Activated CD4-positive, alpha-beta T cell treated with anti-CD3 and anti-CD28 coated beads, Interleukin-2, amount 50 U/mL, for 48 hours (primary cell): ENCODE measurements at regions not wholly inside any gene's neighbourhood (a gene's known extent, or its start where the extent isn't known, plus 50 kb on each side); places are given as distances from the start of the nearest gene placed in this dataset.
"Not testable (repeated sequence)": the region's sequence is repeated elsewhere in the genome, so short reads cannot be mapped to it uniquely, and the experiment has no call there.

Experiments used
- DNase-seq, 2 experiments: peaks; one replicate each; pipeline ENCODE4 v3.0.0-alpha.2; 2020

DNA sequence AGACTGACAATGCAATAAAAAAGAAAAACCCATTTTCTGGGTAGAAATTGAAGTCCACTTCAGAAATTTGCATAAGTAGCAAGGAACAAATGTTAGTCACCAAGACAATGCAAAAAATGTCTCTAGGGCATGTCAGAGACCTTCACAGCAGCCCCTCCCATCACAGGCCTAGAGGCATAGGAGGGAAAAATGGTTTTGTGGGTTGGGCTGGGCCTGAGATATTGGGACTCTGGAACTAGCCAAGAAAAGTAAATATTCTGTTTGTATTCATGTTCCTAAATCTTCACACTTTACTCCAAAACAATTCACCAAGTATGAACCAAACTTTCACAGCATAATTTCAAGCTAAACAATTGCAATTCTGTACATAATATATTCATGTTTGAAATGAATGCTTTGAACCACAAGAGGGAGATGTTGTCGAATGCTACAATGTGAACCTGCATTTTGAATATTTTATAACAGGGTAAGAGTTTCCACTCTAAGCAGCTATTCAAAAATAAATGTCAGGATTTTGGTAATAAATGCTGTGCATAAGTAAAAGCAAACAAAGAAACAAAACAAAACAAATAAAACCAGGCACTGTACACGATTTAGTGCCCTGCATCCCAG is 429.2 kb downstream of the OTOL1 start:
- DNase-seq: no peak

DNA sequence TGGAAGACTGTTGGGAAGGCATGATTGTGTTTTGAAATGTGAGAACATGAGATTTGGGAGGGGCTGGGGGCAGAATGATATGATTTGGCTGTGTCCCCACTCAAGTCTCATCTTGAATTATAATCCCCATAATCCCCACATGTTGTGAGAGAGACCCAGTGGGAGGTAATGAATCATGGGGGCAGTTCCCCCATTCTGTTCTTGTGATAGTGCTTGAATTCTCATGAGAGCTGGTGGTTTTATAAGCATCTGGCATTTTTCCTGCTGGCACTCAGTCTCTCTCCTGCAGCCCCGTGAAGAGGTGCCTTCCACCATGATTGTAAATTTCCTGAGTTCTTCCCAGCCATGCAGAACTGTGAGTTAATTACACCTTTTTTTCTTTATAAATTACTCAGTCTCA is 430.5 kb downstream of the OTOL1 start:
- DNase-seq: no peak

DNA sequence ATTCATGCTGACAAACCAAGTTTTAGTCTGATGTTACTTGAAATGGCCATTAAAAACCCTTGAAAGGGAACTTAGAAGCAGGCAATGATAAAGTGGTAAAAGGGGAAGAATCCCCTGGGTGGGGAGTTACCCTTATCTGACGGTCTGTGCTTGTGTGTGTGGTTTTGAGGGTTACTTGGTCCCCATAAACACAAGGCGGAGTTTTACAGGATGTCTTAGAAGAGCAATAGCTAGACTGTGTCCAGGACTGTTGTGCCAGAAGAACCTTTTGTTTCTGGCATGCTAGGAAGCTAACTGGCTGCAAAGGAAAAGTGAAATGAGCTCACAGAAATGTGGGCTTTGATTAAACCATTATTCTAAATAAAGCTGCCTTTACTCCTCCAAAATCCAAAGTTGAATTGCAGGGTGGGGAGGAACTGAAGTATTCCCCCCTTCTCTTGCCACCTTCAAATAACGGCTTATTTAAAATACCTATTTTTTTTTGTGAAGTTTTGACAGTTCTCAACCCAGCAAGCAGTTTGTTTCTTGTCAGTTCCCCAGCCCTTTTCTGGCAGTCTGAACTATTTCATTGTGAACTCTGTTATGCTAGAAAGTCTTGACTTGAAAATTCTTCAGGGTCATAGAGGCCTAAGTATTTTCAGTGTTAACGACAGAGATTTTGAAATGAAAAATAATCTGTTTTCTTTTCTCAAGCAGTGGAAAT is 443.5 kb downstream of the OTOL1 start:
- no peak for DNase-seq

DNA sequence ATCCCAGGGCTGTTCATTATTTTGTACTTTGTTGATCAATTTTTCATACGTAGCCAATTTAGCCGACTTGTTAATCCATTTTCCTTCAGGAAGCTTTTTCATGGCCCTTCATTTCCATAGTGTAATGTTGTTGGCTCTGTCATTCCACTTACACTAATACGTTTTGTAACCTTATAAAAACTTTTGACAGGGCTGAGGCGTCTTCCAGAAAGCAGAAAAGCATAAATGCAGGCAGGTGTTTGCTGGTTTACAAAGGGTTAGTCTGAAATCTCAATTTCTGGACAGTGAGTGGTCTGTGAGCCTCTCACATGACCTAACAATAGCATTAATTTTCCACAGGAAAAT is 444.0 kb downstream of the OTOL1 start:
- DNase-seq: no peak

DNA sequence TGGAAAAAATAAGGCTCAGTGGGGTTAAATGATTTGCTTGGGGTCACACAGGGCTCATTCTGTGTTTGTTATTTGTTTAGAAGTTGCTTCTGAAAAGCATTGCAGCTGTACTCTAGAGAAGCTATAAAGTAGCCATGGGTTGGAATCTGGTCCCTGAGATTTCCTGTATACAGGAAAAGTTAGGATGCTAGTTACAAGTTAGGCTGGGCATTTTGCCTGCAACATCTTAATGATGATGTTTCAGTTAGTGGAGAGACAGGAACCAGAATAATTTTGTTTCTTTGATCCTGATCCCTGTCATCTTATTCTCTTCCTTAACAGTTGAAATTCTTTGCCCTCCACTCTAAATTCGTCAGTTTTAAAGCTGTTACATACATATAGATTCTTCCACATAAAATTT is 445.3 kb downstream of the OTOL1 start:
- no peak for DNase-seq

DNA sequence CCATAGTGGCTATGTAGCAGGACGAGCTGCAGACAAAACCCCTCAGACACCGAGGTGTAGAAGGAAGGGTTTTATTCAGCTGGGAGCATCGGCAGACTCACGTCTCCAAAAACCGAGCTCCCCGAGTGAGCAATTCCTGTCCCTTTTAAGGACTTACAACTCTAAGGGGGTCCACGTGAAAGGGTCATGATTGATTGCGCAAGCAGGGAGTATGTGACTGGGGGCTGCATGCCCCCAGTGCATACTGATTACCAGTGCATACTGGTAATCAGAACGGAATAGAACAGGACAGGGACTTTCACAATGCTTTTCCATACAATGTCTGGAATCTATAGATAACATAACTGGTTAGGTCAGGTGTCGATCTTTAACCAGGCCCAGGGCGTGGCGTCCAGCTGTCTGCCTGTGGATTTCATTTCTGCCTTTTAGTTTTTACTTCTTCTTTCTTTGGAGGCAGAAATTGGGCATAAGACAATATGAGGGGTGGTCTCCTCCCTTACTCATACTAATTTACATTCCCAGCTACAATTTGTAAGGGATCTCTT is 447.3 kb downstream of the OTOL1 start:
- not testable (repeated sequence) for DNase-seq

DNA sequence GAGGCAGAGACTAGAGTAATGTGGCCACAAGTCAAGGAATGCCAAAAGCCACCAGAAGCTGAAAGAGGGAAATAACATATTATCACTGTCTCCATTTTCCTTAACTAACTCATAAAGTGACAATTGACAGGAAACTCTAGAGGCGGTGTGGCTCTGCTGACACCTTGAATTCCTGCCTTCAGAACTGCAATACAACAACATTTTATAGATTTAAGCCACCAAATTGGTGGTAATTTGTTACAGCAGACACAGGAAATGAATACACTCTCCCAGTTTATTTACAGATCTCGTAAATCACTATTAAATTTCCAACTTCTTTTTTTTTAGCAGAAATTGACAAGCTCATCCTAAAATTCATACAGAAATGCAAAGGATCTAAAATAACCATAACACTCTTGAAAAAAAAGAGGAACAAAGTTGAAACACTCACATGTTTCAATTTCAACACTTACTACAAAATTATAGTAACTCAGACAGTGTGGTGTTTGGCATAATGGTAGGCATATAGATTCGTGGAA is 449.9 kb downstream of the OTOL1 start:
- no peak for DNase-seq

DNA sequence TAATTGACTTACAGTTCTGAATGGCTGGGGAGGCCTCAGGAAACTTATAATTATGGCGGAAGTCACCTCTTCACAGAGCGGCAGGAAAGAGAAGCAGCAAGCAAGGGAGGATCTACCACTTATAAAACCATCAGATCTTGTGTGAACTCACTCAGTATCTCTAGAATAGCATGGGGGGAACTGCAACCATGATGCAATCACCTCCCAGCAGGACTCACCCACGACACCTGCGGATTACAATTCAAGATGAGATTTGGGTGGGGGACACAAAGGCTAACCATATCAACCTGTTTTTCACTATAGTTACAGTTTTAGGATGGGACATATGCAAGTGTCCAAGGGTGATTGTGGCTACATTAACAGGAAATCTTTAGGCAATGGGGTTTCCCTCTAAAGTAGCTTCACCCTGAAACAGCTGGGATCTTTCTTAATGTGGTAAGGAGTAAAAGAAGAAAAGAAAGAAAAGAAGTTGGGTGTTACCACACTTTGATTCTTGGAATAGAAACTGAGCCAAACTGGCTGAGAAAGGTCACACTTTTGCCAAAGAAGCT is 453.8 kb downstream of the OTOL1 start:
- DNase-seq: no peak

DNA sequence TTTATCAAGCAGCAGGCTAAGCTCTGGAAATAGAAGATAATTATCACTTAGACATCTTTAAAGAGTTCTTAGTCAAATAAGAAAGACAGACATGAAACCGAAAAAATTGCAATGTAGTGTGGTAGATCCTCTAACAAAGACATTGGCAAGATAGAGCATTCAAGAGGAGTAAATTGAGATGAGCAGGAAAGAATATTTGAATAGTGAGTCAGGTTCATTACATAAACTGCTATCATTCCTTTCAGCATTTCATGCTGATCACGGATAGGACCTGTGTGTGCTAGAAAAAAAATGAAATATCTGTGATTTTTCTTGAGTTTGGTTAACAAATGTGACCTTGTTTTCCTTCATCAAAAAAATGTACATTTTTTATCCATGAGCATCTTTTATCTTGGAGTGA is 460.9 kb downstream of the OTOL1 start:
- DNase-seq: no peak

DNA sequence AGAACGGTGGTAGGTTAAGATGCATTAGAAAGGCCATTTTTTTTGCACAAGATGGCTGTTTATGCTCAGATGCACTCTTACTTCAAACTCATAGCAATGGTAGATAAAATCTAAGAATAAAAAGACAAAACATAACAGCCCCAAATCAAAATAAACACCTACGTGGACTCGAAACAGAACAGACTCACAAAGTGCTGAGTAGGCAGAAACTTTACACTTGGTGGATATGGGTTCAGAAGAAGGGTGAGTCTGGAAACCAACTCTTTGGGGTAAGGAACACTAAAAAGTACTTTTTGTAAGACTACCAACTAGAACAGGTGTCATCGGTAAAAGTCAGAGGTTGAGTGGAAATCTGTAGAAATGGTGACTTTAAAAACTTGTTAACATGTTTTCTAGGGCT is 468.2 kb downstream of the OTOL1 start:
- DNase-seq: no peak

DNA sequence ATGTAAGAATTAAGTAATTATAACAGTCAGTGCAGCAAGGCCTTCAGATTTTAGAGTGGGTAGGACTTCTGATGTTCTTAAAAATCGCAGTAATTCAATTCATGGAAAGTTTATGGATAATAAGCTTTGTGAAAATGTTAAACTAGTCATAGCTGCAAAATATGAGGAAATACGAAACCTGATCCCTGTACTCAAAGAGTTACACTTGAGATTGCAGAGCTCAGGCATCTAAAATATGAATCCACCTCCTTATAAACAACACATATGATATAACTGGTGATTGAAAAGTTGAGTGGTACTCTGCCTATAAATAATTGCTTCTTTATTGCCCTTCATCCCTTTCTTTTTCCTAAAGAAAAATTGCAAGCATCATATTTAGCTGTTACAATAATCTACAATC is 473.3 kb downstream of the OTOL1 start:
- no peak for DNase-seq

DNA sequence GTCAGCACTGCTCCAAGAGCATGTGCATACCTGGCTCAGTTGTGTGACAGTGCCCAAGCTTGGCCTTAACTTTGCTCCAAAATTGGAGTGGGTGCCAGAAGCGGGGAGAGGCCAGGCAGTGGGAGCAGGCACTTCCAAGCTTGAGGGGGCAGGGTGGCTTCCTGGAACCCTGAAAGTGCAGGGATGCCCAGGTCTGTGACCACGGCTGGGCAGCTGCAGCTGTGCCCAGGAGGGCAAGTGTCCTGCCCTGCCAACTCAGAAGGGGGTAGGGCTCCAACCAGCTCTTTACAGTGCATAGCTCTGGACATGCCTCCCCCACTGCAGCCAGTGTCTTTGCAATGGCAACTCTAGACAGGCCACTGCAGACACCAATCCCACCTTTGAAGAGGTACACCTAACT is 478.6 kb downstream of the OTOL1 start:
- DNase-seq: no peak

DNA sequence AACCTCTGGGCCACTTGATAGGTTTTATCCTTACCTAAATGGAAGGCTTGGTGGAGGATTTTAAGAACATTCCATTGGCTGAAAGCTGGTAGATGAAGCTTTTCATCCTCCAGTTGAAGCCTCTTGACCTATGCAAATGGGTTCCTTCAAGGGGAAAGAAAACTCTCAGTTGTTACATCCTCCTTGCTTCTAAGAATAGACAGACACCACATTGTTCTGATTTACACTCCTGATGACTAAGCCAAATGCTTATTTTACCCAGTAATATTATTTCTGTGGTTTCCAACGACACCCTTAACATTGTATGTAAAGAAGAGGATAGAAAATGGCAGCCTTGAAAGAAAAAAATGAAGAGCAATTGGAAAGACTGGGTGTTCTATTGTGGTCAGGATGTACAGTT is 480.5 kb downstream of the OTOL1 start:
- DNase-seq: no peak

DNA sequence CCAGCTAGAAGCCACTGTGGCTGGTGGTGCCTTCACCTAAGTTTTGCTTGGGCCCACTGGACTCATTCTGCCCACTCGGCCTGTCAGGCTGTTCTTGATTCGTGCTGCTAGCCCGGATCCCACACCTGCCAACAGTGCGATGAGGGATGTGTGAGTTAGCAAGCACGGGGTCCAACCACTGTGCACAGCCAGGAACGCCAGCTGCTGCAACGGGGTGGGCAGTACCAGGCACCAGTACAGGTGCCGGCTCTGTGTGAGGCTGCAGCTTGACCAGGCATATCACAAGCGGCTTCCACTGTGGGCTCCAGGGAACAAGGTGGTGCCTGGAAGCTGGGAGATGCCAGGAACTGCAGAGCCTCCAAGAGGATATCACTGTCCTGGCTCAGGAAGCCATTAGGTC is 481.2 kb downstream of the OTOL1 start:
- DNase-seq: no peak

DNA sequence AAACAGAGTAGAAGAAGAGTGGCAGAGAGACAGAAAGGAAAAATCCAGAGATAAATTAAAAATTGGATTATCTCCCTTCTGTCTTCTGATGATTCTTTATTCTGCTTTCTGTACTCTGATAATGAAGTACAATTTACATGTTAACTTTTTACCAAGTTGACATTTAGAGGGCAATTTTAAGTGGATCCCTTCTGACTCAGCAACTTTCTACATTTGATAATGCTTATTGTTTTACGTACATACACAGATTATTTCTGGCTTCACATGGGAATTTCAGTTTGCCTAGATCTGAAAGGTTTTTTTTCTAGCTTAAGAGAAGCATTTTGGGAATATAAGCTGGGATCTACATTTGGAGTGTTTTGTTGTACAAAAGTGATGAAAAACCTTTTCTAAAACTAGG is 491.3 kb downstream of the OTOL1 start:
- no peak for DNase-seq

DNA sequence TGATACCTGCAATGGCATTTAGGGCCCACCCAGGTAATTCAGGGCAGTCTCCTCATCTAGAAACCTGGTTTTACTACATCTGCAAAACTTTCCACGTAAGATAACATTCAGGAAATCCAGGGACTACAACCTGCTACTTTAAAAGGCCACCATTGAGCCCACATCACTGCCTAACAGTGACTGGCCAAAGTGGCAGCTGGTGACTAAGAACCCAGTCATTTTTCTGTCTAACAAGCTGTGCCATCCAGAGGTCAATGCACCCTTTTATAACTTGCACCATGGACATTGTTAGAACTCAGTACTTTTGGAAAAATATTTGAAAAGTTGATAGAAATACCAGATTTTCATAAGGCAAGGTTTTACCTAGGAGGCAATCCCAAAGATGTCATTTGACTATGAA is 492.4 kb downstream of the OTOL1 start:
- no peak for DNase-seq

DNA sequence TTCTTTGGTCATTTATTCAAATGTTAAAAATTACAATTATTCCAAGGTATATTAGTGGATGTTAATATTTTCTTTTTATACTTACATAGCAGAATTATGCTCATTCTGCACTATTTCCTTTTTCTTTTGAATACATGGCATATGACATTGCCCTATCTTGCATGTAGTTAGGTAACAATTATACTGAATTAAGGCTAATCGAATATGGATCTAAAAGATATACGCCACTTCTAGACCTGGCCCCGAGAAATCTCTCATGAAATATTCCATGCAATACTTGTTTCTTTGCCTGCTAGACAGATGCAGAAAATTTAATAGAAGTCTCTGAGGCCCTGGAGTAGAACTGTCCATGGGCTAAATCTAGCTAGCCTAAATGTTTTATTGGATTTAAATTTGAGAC is 493.4 kb downstream of the OTOL1 start:
- DNase-seq: no peak

DNA sequence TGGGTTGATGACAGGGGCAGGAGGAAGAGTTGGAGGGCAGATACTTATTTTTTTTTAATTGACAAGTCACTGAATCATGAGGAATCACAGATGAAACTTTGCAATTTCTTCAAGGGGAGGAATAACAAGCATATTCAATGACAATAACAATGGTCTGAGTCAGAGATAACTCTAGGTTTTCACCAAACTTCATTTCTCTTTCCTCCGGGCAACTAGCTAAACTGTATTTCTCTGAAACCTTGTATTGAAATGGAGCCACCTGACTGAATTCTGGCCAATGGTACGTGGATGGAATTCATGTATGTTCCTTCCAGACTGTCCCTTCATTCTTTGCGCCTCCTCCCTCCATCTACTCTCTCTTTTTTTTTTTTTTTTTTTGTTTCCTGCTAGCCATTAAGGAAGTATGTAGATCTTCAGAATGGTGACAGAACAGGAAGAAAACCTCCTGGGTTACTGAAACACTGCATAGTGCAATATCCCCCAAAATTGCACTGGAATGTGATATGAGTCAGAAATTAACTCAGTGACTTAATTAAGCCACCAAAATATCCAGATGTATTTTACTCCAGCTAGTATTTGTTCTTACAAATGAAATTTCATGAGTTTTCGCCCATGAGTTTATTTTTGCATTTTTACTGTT is 495.4 kb downstream of the OTOL1 start:
- DNase-seq: no peak

DNA sequence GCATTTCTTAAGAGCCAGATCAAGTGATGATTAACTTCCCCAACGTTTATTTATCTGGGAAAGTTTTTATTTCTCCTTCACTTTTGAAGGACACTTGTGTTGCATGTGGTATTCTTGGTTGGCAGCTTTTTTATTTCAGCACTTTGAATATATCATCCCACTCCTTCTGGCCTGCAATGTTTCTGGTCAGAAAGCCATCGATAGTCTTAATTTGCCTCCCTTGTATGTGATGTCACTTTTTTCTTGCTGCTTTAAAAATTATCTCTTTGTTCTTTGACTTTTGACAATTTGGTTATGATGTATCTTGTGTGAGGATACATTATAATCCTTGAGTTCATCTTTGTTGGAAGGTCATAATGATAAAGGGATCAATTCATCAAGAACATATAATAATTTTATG is 503.2 kb downstream of the OTOL1 start:
- no peak for DNase-seq

DNA sequence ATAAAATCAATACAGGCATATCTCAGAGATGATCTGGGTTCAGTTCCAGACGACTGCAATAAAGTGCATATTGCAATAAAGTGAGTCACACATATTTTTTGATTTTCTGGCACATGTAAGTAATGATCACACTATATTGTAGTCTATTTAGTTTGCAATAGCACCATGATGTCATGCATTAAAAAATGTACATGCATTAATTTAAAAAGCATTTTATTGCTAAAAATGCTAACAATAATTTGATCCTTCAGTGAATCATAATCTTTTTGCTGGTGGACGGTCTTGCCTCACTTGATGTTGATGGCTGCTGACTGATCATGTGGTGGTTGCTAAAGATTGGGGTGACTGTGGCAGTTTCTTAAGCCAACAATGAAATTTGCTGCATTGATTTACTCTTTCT is 511.1 kb downstream of the OTOL1 start:
- no peak for DNase-seq

DNA sequence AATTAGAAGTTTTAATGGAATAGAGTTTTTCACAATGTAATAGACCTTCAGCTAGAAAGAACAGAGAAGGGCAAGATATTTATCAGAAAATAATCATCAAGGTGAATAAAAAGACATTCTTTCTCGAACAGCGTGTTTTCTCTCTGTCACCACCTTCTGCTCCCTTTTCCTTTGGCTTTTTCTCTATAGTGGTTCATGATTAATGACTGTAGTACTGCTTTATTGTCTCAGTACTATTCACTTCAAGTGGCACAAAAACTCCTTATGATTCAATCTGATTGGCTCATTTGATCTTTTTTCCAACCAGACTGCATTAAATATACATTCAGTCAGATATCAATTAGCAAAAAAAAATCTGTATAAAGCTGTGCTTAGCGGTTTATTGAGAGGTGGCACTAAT is 516.0 kb downstream of the OTOL1 start:
- DNase-seq: no peak

DNA sequence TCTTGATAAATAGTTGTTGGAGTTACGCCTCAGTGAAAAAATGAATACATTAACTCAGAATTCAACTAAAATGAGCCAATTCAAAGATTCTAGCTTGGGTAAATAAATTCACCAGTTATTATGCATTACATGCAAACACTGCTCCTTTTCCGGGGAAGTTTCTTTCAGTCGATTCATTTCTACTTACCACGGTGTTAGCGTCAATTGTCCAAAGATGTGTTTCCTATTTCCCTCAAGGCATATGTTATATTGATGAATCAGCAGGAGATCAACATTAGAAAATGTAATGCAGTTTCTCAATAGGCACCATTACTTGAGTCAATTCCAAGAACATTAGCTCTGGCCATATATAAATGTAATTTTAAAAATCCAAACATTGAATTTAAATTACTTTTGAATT is 517.7 kb downstream of the OTOL1 start:
- no peak for DNase-seq

DNA sequence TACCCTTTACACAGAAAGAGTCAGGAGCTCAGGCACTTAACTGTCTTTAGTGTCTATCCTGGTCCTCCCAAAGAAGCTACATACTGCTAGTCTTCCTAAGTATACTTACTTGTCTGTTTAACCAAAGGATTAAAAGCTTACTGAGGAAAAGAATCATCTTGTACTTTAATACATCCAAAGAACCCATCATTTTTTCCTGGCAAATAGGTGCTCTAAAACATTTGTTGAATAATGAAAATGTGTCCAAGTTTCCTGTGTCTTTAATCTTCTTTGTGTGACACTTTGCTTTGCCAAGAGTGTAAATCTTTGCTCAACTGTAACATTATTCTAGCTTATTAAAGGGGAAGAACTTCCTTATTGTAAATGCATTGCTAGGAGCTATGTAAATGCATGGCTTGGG is 519.2 kb downstream of the OTOL1 start:
- DNase-seq: no peak

DNA sequence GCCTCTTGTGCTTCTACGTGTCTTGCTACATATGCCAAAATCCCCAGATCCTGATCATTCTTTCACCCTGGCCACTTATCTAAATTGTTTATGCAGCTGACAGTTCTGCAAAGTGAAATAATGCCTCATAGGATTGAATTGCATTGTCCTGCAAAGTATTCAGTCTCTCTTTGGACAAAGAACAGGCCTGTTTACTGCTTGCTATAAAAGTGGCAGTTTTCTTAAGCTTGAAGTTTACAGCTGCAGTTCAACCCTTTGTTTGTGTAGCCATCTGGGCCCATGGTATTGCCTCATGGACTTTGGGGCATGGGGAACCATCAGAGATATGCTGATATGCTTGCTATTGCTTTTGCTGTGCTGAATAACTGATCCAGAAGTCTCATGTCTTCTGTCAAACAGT is 523.2 kb downstream of the OTOL1 start:
- no peak for DNase-seq
